HEK293 (cell line): ENCODE measurements at regions not wholly inside any gene's neighbourhood (a gene's known extent, or its start where the extent isn't known, plus 50 kb on each side); places are given as distances from the start of the nearest gene placed in this dataset.
A peak's percentile ranks its signal among the peaks of the same experiment; 100 is the strongest.

ENCODE experiments used
- CTCF ChIA-PET: fragments of 350-600 bp; formaldehyde crosslinking; extraction: SDS; loops from one replicate; lab custom pipeline; 2021; ENCODE audit warnings: antibody characterized with exemption; lab: Yijun Ruan, JAX
- POLR2A ChIA-PET: fragments of 300-600 bp; formaldehyde crosslinking; extraction: SDS; loops from one replicate; lab custom pipeline; 2020; ENCODE audit warnings: antibody characterized with exemption, inconsistent platforms; lab: Yijun Ruan, JAX
- H3K27ac ChIP-seq: fragments of 200-500 bp; sonication (Bioruptor generic); 2 replicates; pipeline ENCODE4 v1.5.1; 2014; ENCODE audit warnings: low read depth, low read length, control low read depth, inconsistent platforms; ENCODE audit errors: extremely low read depth
- H3K36me3 ChIP-seq, 2 experiments: fragments of 200-500 bp in 1 of 2; sonication (Bioruptor generic) in 1 of 2; 1 replicate in 1 of 2; 2 replicates in 1 of 2; pipeline ENCODE4 v1.5.1; 2014 to 2017; ENCODE audit warnings: inconsistent platforms in 2 of 2, low read length in 2 of 2; ENCODE audit not compliant: control insufficient read depth in 2 of 2, insufficient read depth in 1 of 2
- H3K4me1 ChIP-seq: fragments of 200-500 bp; sonication (Bioruptor generic); 2 replicates; pipeline ENCODE4 v1.5.1; 2014; ENCODE audit warnings: mild to moderate bottlenecking, low read length, inconsistent platforms; ENCODE audit not compliant: control insufficient read depth, insufficient read depth
- H3K4me3 ChIP-seq: 2 replicates; pipeline ENCODE4 v1.5.1; 2011; ENCODE audit warnings: low read depth, mild to moderate bottlenecking, control low read depth, low read length, moderate library complexity
- H3K9me3 ChIP-seq: fragments of 200-500 bp; sonication (Bioruptor generic); 2 replicates; pipeline ENCODE4 v1.5.1; 2014; ENCODE audit warnings: low read depth, low read length, inconsistent platforms; ENCODE audit not compliant: control insufficient read depth, insufficient read depth
- HOXD13 ChIP-seq: sonication (generic); formaldehyde crosslinking; IDR thresholded peaks from 2 replicates; pipeline ENCODE4 v1.8.0; 2022; ENCODE audit warnings: missing genetic modification reagents, borderline replicate concordance
- PRDM1 ChIP-seq: fragments of 450-650 bp; formaldehyde crosslinking; IDR thresholded peaks from 2 replicates; pipeline ENCODE4; 2016; ENCODE audit warnings: missing biosample characterization, missing genetic modification characterization
- SETDB1 ChIP-seq: IDR thresholded peaks from one replicate; pipeline ENCODE4 v1.6.1; 2017; ENCODE audit warnings: mild to moderate bottlenecking, low read length, moderate library complexity, mixed read lengths; ENCODE audit not compliant: insufficient read length
- SP3 ChIP-seq: fragments of 450-650 bp; formaldehyde crosslinking; IDR thresholded peaks from 2 replicates; pipeline ENCODE4 v1.5.1; 2016; ENCODE audit warnings: missing biosample characterization, missing genetic modification characterization
- TRIM28 ChIP-seq: IDR thresholded peaks from 2 replicates; pipeline ENCODE4 v1.6.1; 2011; ENCODE audit warnings: low read length, control low read depth, borderline replicate concordance
- ZBTB7A ChIP-seq: fragments of 450-650 bp; formaldehyde crosslinking; IDR thresholded peaks from 2 replicates; pipeline ENCODE4 v1.5.1; 2016; ENCODE audit warnings: low read depth, missing biosample characterization, missing genetic modification characterization
- ZIC2 ChIP-seq: fragments of 450-650 bp; formaldehyde crosslinking; IDR thresholded peaks from 2 replicates; pipeline ENCODE4 v1.5.1; 2016; ENCODE audit warnings: missing biosample characterization, missing genetic modification characterization
- ZNF114 ChIP-seq: fragments of 450-650 bp; formaldehyde crosslinking; IDR thresholded peaks from 2 replicates; pipeline ENCODE4 v1.5.0; 2017; ENCODE audit warnings: missing biosample characterization, missing genetic modification characterization
- ZNF174 ChIP-seq: fragments of 450-650 bp; formaldehyde crosslinking; IDR thresholded peaks from 2 replicates; pipeline ENCODE4 v1.5.0; 2017; ENCODE audit warnings: missing biosample characterization, mild to moderate bottlenecking, missing genetic modification characterization
- ZNF202 ChIP-seq: fragments of 450-650 bp; formaldehyde crosslinking; IDR thresholded peaks from 2 replicates; pipeline ENCODE4 v1.5.1; 2016; ENCODE audit warnings: missing biosample characterization, missing genetic modification characterization, borderline replicate concordance
- ZNF248 ChIP-seq: fragments of 450-650 bp; formaldehyde crosslinking; IDR thresholded peaks from 2 replicates; pipeline ENCODE4 v1.5.1; 2017; ENCODE audit warnings: missing biosample characterization, missing genetic modification characterization
- ZNF416 ChIP-seq: fragments of 450-650 bp; formaldehyde crosslinking; IDR thresholded peaks from 2 replicates; pipeline ENCODE4 v1.5.1; 2016; ENCODE audit warnings: missing biosample characterization, missing genetic modification characterization
- ZNF530 ChIP-seq: fragments of 450-650 bp; formaldehyde crosslinking; IDR thresholded peaks from 2 replicates; pipeline ENCODE4 v1.5.1; 2016; ENCODE audit warnings: low read depth, missing biosample characterization, missing genetic modification characterization
- ZNF624 ChIP-seq: fragments of 450-650 bp; formaldehyde crosslinking; IDR thresholded peaks from 2 replicates; pipeline ENCODE4 v1.5.1; 2017; ENCODE audit warnings: missing biosample characterization, missing genetic modification characterization
- ZNF629 ChIP-seq: fragments of 450-650 bp; formaldehyde crosslinking; IDR thresholded peaks from 2 replicates; pipeline ENCODE4 v1.5.1; 2017; ENCODE audit warnings: missing biosample characterization, missing genetic modification characterization
- ZNF692 ChIP-seq: fragments of 450-650 bp; formaldehyde crosslinking; IDR thresholded peaks from 2 replicates; pipeline ENCODE4 v1.5.1; 2016; ENCODE audit warnings: missing biosample characterization, missing genetic modification characterization
- ZNF747 ChIP-seq: fragments of 450-650 bp; formaldehyde crosslinking; IDR thresholded peaks from 2 replicates; pipeline ENCODE4 v1.5.1; 2016; ENCODE audit warnings: missing biosample characterization, missing genetic modification characterization
- ZSCAN16 ChIP-seq: fragments of 450-650 bp; formaldehyde crosslinking; IDR thresholded peaks from 2 replicates; pipeline ENCODE4 v1.5.1; 2016; ENCODE audit warnings: missing biosample characterization, missing genetic modification characterization
- TF ChIP-seq, protein P1 (sequence below): fragments of 450-650 bp; formaldehyde crosslinking; IDR thresholded peaks from 2 replicates; pipeline ENCODE4 v1.5.1; 2017; ENCODE audit warnings: missing biosample characterization, missing genetic modification characterization
- TF ChIP-seq, protein P2 (sequence below): fragments of 450-650 bp; formaldehyde crosslinking; IDR thresholded peaks from 2 replicates; pipeline ENCODE4 v1.5.1; 2017; ENCODE audit warnings: missing biosample characterization, missing genetic modification characterization

GRCh38 chr18:22009242-22009641 lies 160.1 kb upstream of the GATA6 start:
- Histone ChIP-seq H3K9me3 (no peaks in the 10 kb centered on the region), H3K27ac (no peak overlapping the region), H3K4me3 (no peak overlapping the region), H3K4me1 (peaks cover 5% of the 10 kb centered on the region; the same call in 1 of the 2 replicates), H3K36me3 (no peaks in the 10 kb centered on the region)
- CTCF ChIA-PET = interaction anchor here (1.2 to 1.6 kb wide), 2 partner anchors 10 to 13 kb away, joined by 3 to 5 read pairs; no protein-coding TSS in a partner anchor
- TF ChIP-seq PRDM1 (no peak), SETDB1 (peak; percentile 34), TRIM28 (0 out of 2 replicates have a peak, but pooled peaks have one; percentile 18)
- POLR2A ChIA-PET = no interaction called here

GRCh38 chr18:22013993-22014392 lies 155.4 kb upstream of the GATA6 start:
- no peak overlapping the region for H3K4me3 ChIP-seq
- ChIA-PET POLR2A (no interaction called here), CTCF (interaction anchor here (0.5 to 3.4 kb wide), 3 partner anchors 15 to 146 kb away, joined by 3 to 26 read pairs (median 3); no protein-coding TSS in a partner anchor)
- H3K27ac ChIP-seq = no peak overlapping the region
- H3K9me3 ChIP-seq = no peaks in the 10 kb centered on the region
- TF ChIP-seq ZNF692 (tag by site-specific recombination) = no peak
- no peaks in the 10 kb centered on the region for H3K4me1 ChIP-seq
- no peaks in the 10 kb centered on the region for H3K36me3 ChIP-seq

DNA sequence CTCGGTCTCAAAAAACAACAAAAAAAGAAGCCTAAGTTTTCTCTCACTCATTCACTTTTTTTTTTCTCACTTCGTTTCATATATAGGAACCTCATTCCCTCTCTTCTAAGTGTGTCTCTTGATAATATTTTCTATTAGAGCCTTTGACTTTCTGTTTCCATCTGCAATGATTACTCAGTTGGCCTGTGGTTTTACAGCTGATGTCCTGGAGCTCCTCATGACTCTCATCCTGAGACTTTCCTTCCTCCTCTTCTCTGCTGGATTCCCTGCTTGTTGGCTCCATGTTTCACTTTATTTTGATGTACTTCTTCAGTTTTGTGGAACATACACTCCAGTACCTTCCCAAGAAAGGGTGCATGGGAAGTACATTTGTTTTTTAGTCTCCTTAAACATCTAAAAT lies 154.2 kb upstream of the GATA6 start:
- Histone ChIP-seq H3K4me1 (no peaks in the 10 kb centered on the region), H3K36me3 (no peaks in the 10 kb centered on the region), H3K4me3 (no peak overlapping the region), H3K9me3 (no peaks in the 10 kb centered on the region)
- POLR2A ChIA-PET = no interaction called here
- TF ChIP-seq ZIC2 (tag by site-specific recombination) = peak; percentile 19; the same call in 1 of the 2 replicates
- no peak for TF ChIP-seq ZNF202 (tag by site-specific recombination)
- TF ChIP-seq, all 188 proteins: peak for 1
- CTCF ChIA-PET = interaction anchor here (0.6 to 0.7 kb wide), 2 partner anchors 94 to 1686 kb away, joined by 3 to 5 read pairs; no protein-coding TSS in a partner anchor
- H3K27ac ChIP-seq = no peak overlapping the region

DNA sequence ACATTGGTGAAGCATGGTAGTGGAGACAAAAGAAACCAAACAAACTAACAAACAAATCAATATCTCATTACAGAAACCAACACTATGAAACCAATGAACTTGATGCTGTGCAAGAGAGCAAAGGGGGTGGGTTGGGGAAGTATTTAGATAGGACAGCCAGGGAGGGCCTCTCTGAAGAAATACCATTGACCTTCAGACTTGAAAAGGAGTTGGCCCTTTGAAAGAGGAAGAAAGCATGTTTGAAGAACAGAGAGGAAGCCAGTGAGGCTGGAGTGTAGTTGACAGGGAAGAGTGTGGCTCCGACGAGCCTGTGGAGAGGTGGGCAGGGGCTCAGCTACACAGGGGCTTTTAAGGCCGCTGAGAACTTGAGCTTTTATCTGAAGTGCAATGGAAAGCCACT lies 151.0 kb upstream of the GATA6 start:
- Histone ChIP-seq H3K4me3 (no peak overlapping the region), H3K4me1 (no peaks in the 10 kb centered on the region), H3K9me3 (no peaks in the 10 kb centered on the region), H3K36me3 (no peaks in the 10 kb centered on the region), H3K27ac (no peak overlapping the region)
- ChIA-PET POLR2A (no interaction called here), CTCF (interaction anchor here (0.6 to 1.2 kb wide), 2 partner anchors 13 to 21 kb away, joined by 3 read pairs; no protein-coding TSS in a partner anchor)
- TF ChIP-seq, protein P1, sequence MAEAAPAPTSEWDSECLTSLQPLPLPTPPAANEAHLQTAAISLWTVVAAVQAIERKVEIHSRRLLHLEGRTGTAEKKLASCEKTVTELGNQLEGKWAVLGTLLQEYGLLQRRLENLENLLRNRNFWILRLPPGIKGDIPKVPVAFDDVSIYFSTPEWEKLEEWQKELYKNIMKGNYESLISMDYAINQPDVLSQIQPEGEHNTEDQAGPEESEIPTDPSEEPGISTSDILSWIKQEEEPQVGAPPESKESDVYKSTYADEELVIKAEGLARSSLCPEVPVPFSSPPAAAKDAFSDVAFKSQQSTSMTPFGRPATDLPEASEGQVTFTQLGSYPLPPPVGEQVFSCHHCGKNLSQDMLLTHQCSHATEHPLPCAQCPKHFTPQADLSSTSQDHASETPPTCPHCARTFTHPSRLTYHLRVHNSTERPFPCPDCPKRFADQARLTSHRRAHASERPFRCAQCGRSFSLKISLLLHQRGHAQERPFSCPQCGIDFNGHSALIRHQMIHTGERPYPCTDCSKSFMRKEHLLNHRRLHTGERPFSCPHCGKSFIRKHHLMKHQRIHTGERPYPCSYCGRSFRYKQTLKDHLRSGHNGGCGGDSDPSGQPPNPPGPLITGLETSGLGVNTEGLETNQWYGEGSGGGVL (tag by site-specific recombination) = peak; percentile 5; the same call in 1 of the 2 replicates
- no peak for TF ChIP-seq ZNF416 (tag by site-specific recombination)

- Histone ChIP-seq H3K9me3 (no peaks in the 10 kb centered on the region), H3K4me1 (no peaks in the 10 kb centered on the region), H3K27ac (no peak overlapping the region), H3K4me3 (no peak overlapping the region), H3K36me3 (no peaks in the 10 kb centered on the region)
- CTCF ChIA-PET = interaction anchor here (0.5 to 1.8 kb wide), 5 partner anchors 13 to 331 kb away, joined by 3 to 10 read pairs (median 3); no protein-coding TSS in a partner anchor
- POLR2A ChIA-PET = no interaction called here
- no peak for TF ChIP-seq ZSCAN16
- TF ChIP-seq ZNF248 (tag by site-specific recombination) = no peak
- no peak for TF ChIP-seq ZNF174 (tag by site-specific recombination)
- TF ChIP-seq ZNF624 (tag by site-specific recombination) = no peak
- no peak for TF ChIP-seq ZNF114 (tag by site-specific recombination)
- no peak for TF ChIP-seq ZNF747 (tag by site-specific recombination)
- TF ChIP-seq SP3 = no peak
- no peak for TF ChIP-seq ZBTB7A (tag by site-specific recombination)
- no peak for TF ChIP-seq ZNF629
- TF ChIP-seq HOXD13 (CRISPR knock-in tag) = no peak
- TF ChIP-seq, protein P2, sequence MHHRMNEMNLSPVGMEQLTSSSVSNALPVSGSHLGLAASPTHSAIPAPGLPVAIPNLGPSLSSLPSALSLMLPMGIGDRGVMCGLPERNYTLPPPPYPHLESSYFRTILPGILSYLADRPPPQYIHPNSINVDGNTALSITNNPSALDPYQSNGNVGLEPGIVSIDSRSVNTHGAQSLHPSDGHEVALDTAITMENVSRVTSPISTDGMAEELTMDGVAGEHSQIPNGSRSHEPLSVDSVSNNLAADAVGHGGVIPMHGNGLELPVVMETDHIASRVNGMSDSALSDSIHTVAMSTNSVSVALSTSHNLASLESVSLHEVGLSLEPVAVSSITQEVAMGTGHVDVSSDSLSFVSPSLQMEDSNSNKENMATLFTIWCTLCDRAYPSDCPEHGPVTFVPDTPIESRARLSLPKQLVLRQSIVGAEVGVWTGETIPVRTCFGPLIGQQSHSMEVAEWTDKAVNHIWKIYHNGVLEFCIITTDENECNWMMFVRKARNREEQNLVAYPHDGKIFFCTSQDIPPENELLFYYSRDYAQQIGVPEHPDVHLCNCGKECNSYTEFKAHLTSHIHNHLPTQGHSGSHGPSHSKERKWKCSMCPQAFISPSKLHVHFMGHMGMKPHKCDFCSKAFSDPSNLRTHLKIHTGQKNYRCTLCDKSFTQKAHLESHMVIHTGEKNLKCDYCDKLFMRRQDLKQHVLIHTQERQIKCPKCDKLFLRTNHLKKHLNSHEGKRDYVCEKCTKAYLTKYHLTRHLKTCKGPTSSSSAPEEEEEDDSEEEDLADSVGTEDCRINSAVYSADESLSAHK = no peak
- no peak for TF ChIP-seq ZNF530 (tag by site-specific recombination)
Measured at GRCh38 chr18:22019193-22019592, 150.2 kb upstream of the GATA6 start.
